ENCODE measurements at regions not wholly inside any gene's neighbourhood (a gene's known extent, or its start where the extent isn't known, plus 50 kb on each side); places are given as distances from the start of the nearest gene placed in this dataset.

- no peaks in the 10 kb centered on the region for H3K36me3 Mint-ChIP-seq (ENCODE audit: low read depth)
- intact Hi-C loops (cut with micrococcal nuclease) = no loop called here
- no peak overlapping the region for H3K27ac Mint-ChIP-seq
- H3K4me1 Mint-ChIP-seq (ENCODE audit: low read depth) = no peaks in the 10 kb centered on the region
- H3K4me3 Mint-ChIP-seq = no peak overlapping the region
- no peak for ATAC-seq
- peaks cover 3% of the 10 kb centered on the region for H3K9me3 Mint-ChIP-seq
- H3K27me3 Mint-ChIP-seq = no peaks in the 10 kb centered on the region
- ChIA-PET POLR2A (no interaction called here), CTCF (no interaction called here)
- no peak for DNase-seq
- no peak for TF ChIP-seq CTCF (IDR thresholded peaks at IDR 0.05)
Measured at GRCh38 chr6:14499841-14500240, 382.3 kb downstream of the CD83 start.

DNA sequence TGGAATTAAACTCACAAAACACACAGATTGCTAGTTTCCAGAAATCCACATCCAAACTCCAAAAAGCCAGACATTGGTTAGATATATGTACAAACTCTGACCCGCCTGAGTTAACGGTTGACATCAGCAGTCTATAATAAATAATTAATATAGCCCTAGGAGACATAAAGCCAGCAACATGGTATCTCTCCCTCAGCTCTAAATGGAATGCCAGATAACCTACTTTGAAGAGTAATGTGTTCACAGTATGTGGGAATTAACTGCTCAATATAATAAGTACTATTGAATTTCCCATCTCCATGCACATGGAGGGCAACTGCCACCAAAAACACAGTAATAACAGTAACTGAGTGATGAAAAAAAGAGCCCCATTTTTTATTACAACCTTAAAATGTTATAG, 383.2 kb downstream of the CD83 start:
- Mint-ChIP-seq H3K27ac (no peak overlapping the region), H3K27me3 (no peaks in the 10 kb centered on the region), H3K36me3 (ENCODE audit: low read depth) (no peaks in the 10 kb centered on the region), H3K9me3 (peaks cover 3% of the 10 kb centered on the region), H3K4me3 (no peak overlapping the region), H3K4me1 (ENCODE audit: low read depth) (no peaks in the 10 kb centered on the region)
- no peak for TF ChIP-seq CTCF (IDR thresholded peaks at IDR 0.05)
- intact Hi-C loops (cut with micrococcal nuclease) = no loop called here
- DNase-seq (no peak), ATAC-seq (no peak)
- POLR2A ChIA-PET = no interaction called here
- CTCF ChIA-PET = no interaction called here

DNA sequence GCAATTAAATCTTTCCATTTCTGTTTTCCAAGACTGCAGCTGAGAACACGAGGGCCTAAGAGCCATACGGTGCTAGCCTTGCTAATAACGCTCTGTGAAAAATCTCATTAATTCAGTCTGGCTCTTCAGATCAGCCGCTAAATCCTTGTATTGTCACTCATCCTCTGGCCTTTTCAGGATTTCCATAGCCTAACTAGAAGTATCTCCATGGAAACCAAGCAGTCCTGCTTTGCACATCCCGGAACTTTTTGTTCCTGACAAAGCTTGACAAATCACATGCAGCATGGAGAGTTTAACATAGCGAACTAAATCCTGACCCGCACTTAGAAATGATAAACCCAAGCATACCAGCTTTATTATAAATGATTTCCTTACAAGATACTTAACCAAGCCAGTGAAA, 383.7 kb downstream of the CD83 start:
- ChIA-PET CTCF (no interaction called here), POLR2A (no interaction called here)
- intact Hi-C loops (cut with micrococcal nuclease) = no loop called here
- Mint-ChIP-seq H3K27me3 (no peaks in the 10 kb centered on the region), H3K9me3 (peaks cover 3% of the 10 kb centered on the region), H3K4me3 (no peak overlapping the region), H3K27ac (no peak overlapping the region), H3K36me3 (ENCODE audit: low read depth) (no peaks in the 10 kb centered on the region), H3K4me1 (ENCODE audit: low read depth) (no peaks in the 10 kb centered on the region)
- no peak for ATAC-seq
- TF ChIP-seq CTCF (IDR thresholded peaks at IDR 0.05) = no peak
- DNase-seq = no peak

GRCh38 chr6:14501914-14502313, 384.3 kb downstream of the CD83 start:
- H3K36me3 Mint-ChIP-seq (ENCODE audit: low read depth) = no peaks in the 10 kb centered on the region

GRCh38 chr6:14502551-14502950, 385.0 kb downstream of the CD83 start:
- H3K9me3 Mint-ChIP-seq = no peaks in the 10 kb centered on the region
- intact Hi-C loops (cut with micrococcal nuclease) = no loop called here
- POLR2A ChIA-PET = no interaction called here
- peaks cover 8% of the 10 kb centered on the region for H3K4me1 Mint-ChIP-seq (ENCODE audit: low read depth)
- no peaks in the 10 kb centered on the region for H3K27me3 Mint-ChIP-seq
- no peaks in the 10 kb centered on the region for H3K36me3 Mint-ChIP-seq (ENCODE audit: low read depth)
- no peak for TF ChIP-seq CTCF (IDR thresholded peaks at IDR 0.05)
- CTCF ChIA-PET = no interaction called here
- DNase-seq (no peak), ATAC-seq (no peak)
- H3K27ac Mint-ChIP-seq = no peak overlapping the region
- no peak overlapping the region for H3K4me3 Mint-ChIP-seq

More at GRCh38 chr6:14501914-14502313, 384.3 kb downstream of the CD83 start:
- Mint-ChIP-seq H3K4me3 (no peak overlapping the region), H3K27me3 (no peaks in the 10 kb centered on the region), H3K9me3 (no peaks in the 10 kb centered on the region), H3K27ac (no peak overlapping the region), H3K4me1 (ENCODE audit: low read depth) (peaks cover 5% of the 10 kb centered on the region)
- DNase-seq (no peak), ATAC-seq (no peak)
- no peak for TF ChIP-seq CTCF (IDR thresholded peaks at IDR 0.05)
- CTCF ChIA-PET = no interaction called here
- POLR2A ChIA-PET = no interaction called here
- intact Hi-C loops (cut with micrococcal nuclease) = no loop called here
